CD14-positive monocyte (primary cell): ENCODE measurements at regions not wholly inside any gene's neighbourhood (a gene's known extent, or its start where the extent isn't known, plus 50 kb on each side); places are given as distances from the start of the nearest gene placed in this dataset.

Experiments used
- DNase-seq, 3 donors: peaks; one replicate each; pipeline ENCODE4 v3.0.0-alpha.2; 2011 to 2022
- H2AFZ ChIP-seq: 2 replicates; pipeline ENCODE4 v1.6.0; 2012; ENCODE audit warnings: mild to moderate bottlenecking, low read depth, low read length, inconsistent platforms; ENCODE audit not compliant: insufficient read depth, poor library complexity, severe bottlenecking
- H3K27ac ChIP-seq, 2 donors: 1 replicate in 1 of 2; 2 replicates in 1 of 2; pipeline ENCODE4 v1.5.1; 2012 to 2013; ENCODE audit warnings: low read length in 2 of 2, control low read depth in 1 of 2, inconsistent platforms in 1 of 2, low read depth in 1 of 2, mild to moderate bottlenecking in 1 of 2
- H3K27me3 ChIP-seq, 2 donors: one replicate each; pipeline versions ENCODE4 v1.6.0 to v1.6.1; 2011 to 2013; ENCODE audit warnings: low read length in 2 of 2; ENCODE audit not compliant: control insufficient read depth in 2 of 2, insufficient read depth in 2 of 2
- H3K36me3 ChIP-seq, 2 donors: replicated peaks in 1 of 2; 1 replicate in 1 of 2; 2 replicates in 1 of 2; pipeline versions ENCODE4 v1.5.1 to v1.6.1; 2012 to 2013; ENCODE audit warnings: low read length in 2 of 2, control low read depth in 1 of 2, inconsistent platforms in 1 of 2, mild to moderate bottlenecking in 1 of 2; ENCODE audit not compliant: insufficient read depth in 2 of 2, control insufficient read depth in 1 of 2
- H3K4me1 ChIP-seq, 2 donors: 1 replicate in 1 of 2; 2 replicates in 1 of 2; pipeline versions ENCODE4 v1.5.1 to v1.6.1; 2012 to 2013; ENCODE audit warnings: low read length in 2 of 2, control low read depth in 1 of 2, inconsistent platforms in 1 of 2, mild to moderate bottlenecking in 1 of 2, moderate library complexity in 1 of 2; ENCODE audit not compliant: insufficient read depth in 2 of 2, control insufficient read depth in 1 of 2
- H3K4me2 ChIP-seq: replicated peaks from 2 replicates; pipeline ENCODE3; 2012; ENCODE audit warnings: low read length, moderate library complexity, mild to moderate bottlenecking; ENCODE audit not compliant: poor library complexity, severe bottlenecking; ENCODE audit errors: extremely low read depth
- H3K4me3 ChIP-seq, 3 experiments: fragments of 200-600 bp in 1 of 3; sonication (generic) in 1 of 3; replicated peaks in 1 of 3; 1 replicate in 2 of 3; 2 replicates in 1 of 3; pipeline ENCODE4 v1.5.1; 2011 to 2013; ENCODE audit warnings: low read length in 3 of 3, mild to moderate bottlenecking in 3 of 3, control low read depth in 2 of 3, low read depth in 2 of 3, inconsistent platforms in 1 of 3, moderate library complexity in 1 of 3
- H3K79me2 ChIP-seq: 2 replicates; pipeline ENCODE4 v1.6.0; 2012; ENCODE audit warnings: mild to moderate bottlenecking, control low read depth, inconsistent platforms, low read length, moderate library complexity; ENCODE audit not compliant: insufficient read depth
- H3K9ac ChIP-seq: 2 replicates; pipeline ENCODE4 v1.6.0; 2017; ENCODE audit warnings: low read length, mild to moderate bottlenecking; ENCODE audit not compliant: insufficient read depth, poor library complexity, severe bottlenecking
- H3K9me3 ChIP-seq, 2 donors: replicated peaks in 1 of 2; 1 replicate in 1 of 2; 2 replicates in 1 of 2; pipeline versions ENCODE4 v1.5.1 to v1.6.1; 2012 to 2013; ENCODE audit warnings: low read length in 2 of 2, control low read depth in 1 of 2; ENCODE audit not compliant: control insufficient read depth in 1 of 2, insufficient read depth in 1 of 2
- H4K20me1 ChIP-seq: 2 replicates; pipeline ENCODE4 v1.6.0; 2012; ENCODE audit warnings: mild to moderate bottlenecking, low read length, control low read depth, moderate library complexity; ENCODE audit not compliant: insufficient read depth
- H3K27ac Mint-ChIP-seq, 7 donors: one replicate each; pipeline ENCODE4 v1.8.0; 2020; ENCODE audit warnings: mild to moderate bottlenecking in 7 of 7, mixed read lengths in 7 of 7, moderate library complexity in 6 of 7, inconsistent platforms in 2 of 7
- H3K27me3 Mint-ChIP-seq, 3 donors: one replicate each; pipeline ENCODE4 v1.8.0; 2021 to 2022; ENCODE audit warnings: low read depth in 3 of 3, mild to moderate bottlenecking in 3 of 3, mixed read lengths in 3 of 3, moderate library complexity in 3 of 3, inconsistent platforms in 1 of 3
- H3K36me3 Mint-ChIP-seq, 2 donors: one replicate each; pipeline ENCODE4 v1.8.0; 2020; ENCODE audit warnings: mixed read lengths in 2 of 2, inconsistent platforms in 1 of 2, mild to moderate bottlenecking in 1 of 2
- H3K4me1 Mint-ChIP-seq: one replicate; pipeline ENCODE4 v1.8.0; 2020; ENCODE audit warnings: mild to moderate bottlenecking, mixed read lengths
- H3K4me3 Mint-ChIP-seq, 2 donors: one replicate each; pipeline ENCODE4 v1.8.0; 2020; ENCODE audit warnings: mild to moderate bottlenecking in 2 of 2, mixed read lengths in 2 of 2, moderate library complexity in 1 of 2
- H3K9me3 Mint-ChIP-seq, 7 donors: one replicate each; pipeline ENCODE4 v1.8.0; 2020 to 2022; ENCODE audit warnings: mixed read lengths in 7 of 7, mild to moderate bottlenecking in 6 of 7, moderate library complexity in 6 of 7, inconsistent platforms in 2 of 7
- WGBS: methylation state at CpG from one replicate; pipeline ENCODE4 v1.1.5; 2013; ENCODE audit warnings: missing lambda C conversion rate; ENCODE audit not compliant: insufficient coverage; 5-methylcytosine and 5-hydroxymethylcytosine counted together
- intact Hi-C, 2 donors: fragments of 100-400 bp; cut with micrococcal nuclease; formaldehyde crosslinking; loops; one replicate each; pipeline versions ENCODE4 v1.15.0 to v1.15.1; 2023
- TF ChIP-seq, protein P1 (sequence below): fragments of 200-600 bp; IDR thresholded peaks from one replicate; pipeline ENCODE4 v1.8.0; 2022; ENCODE audit warnings: antibody characterized with exemption, mild to moderate bottlenecking

DNA sequence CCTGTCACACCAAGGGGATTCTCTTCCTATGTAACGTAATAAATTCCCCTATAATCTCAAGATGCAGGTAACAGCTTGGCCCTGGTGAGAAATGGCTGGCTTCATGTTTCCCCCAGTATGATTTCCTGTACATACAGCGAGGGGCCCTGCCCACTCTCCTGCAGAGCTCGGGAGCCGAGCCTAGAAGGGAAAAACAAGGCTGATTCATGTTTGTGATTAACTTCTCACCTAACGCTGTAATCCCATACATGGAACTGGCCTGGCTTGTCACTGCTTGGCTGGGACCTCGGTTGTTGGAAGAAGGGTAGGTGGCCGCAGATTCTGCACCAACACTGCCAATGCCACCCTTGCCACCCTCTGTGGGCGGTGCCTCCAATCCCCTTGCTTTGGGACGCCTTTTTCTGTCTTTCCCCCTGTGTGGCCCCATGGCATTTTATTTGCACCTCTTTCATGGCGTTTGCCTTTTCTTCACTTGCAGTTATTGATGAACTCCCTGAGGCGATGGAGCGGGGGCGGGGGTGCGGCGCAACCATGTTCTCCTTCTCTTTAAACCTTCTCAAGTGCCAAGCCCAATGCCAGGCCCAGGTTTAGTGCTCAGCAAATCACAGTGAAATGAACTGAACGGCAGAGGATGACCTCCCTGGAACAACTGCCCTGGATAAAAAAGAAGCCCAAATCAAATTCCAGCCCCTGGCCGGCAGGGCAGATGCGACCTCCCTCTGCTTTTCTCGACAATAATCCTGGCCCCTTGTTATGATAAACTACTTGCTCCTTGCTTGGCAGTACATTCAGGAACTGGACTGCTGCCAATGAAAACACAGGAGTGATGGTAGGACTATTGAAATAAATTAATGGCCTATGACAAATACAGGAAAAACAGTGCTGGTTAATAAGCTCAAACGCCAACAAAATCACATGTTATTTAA lies 108.1 kb downstream of the TMEM174 start:
- Histone ChIP-seq H3K79me2 (no peaks in the 10 kb centered on the region), H3K4me2 (no peak overlapping the region), H3K4me3 (no peak overlapping the region), H3K27ac (no peak overlapping the region), H3K9ac (no peak overlapping the region), H2AFZ (no peak overlapping the region), H3K36me3 (no peaks in the 10 kb centered on the region), H3K27me3 (peaks cover 19 to 47% of the 10 kb centered on the region in 2 donors), H3K4me1 (no peaks in the 10 kb centered on the region), H3K9me3 (no peaks in the 10 kb centered on the region), H4K20me1 (no peaks in the 10 kb centered on the region)
- 53% methylated on average over 6 of the region's 20 CpGs for WGBS
- peaks cover 0 to 6% (median 3%) of the 10 kb centered on the region in 7 donors for H3K9me3 Mint-ChIP-seq
- intact Hi-C loops = no loop called here
- H3K4me1 Mint-ChIP-seq = no peaks in the 10 kb centered on the region
- TF ChIP-seq, protein P1, sequence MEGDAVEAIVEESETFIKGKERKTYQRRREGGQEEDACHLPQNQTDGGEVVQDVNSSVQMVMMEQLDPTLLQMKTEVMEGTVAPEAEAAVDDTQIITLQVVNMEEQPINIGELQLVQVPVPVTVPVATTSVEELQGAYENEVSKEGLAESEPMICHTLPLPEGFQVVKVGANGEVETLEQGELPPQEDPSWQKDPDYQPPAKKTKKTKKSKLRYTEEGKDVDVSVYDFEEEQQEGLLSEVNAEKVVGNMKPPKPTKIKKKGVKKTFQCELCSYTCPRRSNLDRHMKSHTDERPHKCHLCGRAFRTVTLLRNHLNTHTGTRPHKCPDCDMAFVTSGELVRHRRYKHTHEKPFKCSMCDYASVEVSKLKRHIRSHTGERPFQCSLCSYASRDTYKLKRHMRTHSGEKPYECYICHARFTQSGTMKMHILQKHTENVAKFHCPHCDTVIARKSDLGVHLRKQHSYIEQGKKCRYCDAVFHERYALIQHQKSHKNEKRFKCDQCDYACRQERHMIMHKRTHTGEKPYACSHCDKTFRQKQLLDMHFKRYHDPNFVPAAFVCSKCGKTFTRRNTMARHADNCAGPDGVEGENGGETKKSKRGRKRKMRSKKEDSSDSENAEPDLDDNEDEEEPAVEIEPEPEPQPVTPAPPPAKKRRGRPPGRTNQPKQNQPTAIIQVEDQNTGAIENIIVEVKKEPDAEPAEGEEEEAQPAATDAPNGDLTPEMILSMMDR = no peak
- no peak for DNase-seq
- H3K36me3 Mint-ChIP-seq = no peaks in the 10 kb centered on the region
- H3K27me3 Mint-ChIP-seq = peaks cover 47 to 57% (median 48%) of the 10 kb centered on the region in 3 donors
- peak overlapping the region in 1 of 2 donors; percentile 39 for H3K4me3 Mint-ChIP-seq
- peak overlapping the region in 1 of 7 donors; percentile 66 for H3K27ac Mint-ChIP-seq

DNA sequence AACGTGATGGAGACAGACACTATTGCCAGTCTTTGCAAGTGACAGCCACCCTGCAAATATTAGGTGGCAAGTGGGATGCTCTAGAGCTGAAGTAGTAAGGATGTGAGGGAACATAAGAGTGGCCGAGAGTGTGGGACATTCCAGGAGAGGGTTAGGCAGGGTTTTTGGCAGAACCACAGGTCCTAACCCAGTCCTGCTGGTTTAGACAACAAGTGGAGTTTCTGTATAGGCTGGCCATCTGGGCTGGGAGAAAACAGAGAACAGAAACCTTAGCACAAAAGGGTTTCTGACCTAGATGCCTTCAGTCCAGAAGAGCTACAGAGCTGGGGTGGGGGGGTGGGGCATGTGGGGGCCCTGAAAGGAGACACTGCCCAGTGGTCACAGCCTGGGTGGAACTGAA lies 107.4 kb downstream of the TMEM174 start:
- Histone ChIP-seq H2AFZ (no peak overlapping the region), H3K4me3 (no peak overlapping the region), H3K9me3 (no peaks in the 10 kb centered on the region), H3K4me1 (no peaks in the 10 kb centered on the region), H3K9ac (no peak overlapping the region), H4K20me1 (no peaks in the 10 kb centered on the region), H3K36me3 (no peaks in the 10 kb centered on the region), H3K27me3 (peaks cover 19 to 47% of the 10 kb centered on the region in 2 donors), H3K79me2 (no peaks in the 10 kb centered on the region), H3K4me2 (no peak overlapping the region), H3K27ac (no peak overlapping the region)
- no peak for DNase-seq
- Mint-ChIP-seq H3K36me3 (no peaks in the 10 kb centered on the region), H3K27ac (peak overlapping the region in 1 of 7 donors; percentile 4), H3K9me3 (peaks cover 0 to 4% (median 0%) of the 10 kb centered on the region in 7 donors), H3K4me3 (no peak overlapping the region), H3K4me1 (no peaks in the 10 kb centered on the region), H3K27me3 (peaks cover 45 to 55% (median 48%) of the 10 kb centered on the region in 3 donors)
- WGBS = 79% methylated on average over 2 of the region's 2 CpGs
- TF ChIP-seq, protein P1 = no peak
- intact Hi-C loops = no loop called here
